GM12873 (cell line): ENCODE measurements at regions not wholly inside any gene's neighbourhood (a gene's known extent, or its start where the extent isn't known, plus 50 kb on each side); places are given as distances from the start of the nearest gene placed in this dataset.

Source experiments
- TF ChIP-seq, protein P1 (sequence below): IDR thresholded peaks from 2 replicates; pipeline ENCODE4 v1.5.1; 2012; ENCODE audit warnings: low read depth, mild to moderate bottlenecking, moderate library complexity, low read length, control low read depth; ENCODE audit not compliant: insufficient read depth; ENCODE audit errors: missing control alignments

DNA sequence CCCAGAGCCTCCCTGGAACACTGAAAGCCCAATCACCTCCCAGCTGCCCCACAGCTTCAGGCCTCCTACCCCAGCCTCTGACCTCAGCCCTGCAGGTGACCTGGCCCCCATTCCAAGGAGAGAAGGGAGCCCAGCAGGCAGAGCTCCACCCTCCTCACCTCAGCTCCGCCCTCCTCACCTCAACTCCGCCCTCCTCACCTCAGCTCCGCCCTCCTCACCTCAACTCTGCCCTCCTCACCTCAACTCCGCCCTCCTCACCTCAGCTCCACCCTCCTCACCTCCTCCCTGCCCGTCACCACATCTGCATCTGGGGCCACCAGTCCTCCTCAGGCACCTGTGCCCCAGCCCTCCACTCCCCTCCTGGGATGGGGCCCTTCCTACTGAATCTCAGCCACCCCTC is 112.2 kb upstream of the SFSWAP start:
- TF ChIP-seq, protein P1, sequence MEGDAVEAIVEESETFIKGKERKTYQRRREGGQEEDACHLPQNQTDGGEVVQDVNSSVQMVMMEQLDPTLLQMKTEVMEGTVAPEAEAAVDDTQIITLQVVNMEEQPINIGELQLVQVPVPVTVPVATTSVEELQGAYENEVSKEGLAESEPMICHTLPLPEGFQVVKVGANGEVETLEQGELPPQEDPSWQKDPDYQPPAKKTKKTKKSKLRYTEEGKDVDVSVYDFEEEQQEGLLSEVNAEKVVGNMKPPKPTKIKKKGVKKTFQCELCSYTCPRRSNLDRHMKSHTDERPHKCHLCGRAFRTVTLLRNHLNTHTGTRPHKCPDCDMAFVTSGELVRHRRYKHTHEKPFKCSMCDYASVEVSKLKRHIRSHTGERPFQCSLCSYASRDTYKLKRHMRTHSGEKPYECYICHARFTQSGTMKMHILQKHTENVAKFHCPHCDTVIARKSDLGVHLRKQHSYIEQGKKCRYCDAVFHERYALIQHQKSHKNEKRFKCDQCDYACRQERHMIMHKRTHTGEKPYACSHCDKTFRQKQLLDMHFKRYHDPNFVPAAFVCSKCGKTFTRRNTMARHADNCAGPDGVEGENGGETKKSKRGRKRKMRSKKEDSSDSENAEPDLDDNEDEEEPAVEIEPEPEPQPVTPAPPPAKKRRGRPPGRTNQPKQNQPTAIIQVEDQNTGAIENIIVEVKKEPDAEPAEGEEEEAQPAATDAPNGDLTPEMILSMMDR = no peak

DNA sequence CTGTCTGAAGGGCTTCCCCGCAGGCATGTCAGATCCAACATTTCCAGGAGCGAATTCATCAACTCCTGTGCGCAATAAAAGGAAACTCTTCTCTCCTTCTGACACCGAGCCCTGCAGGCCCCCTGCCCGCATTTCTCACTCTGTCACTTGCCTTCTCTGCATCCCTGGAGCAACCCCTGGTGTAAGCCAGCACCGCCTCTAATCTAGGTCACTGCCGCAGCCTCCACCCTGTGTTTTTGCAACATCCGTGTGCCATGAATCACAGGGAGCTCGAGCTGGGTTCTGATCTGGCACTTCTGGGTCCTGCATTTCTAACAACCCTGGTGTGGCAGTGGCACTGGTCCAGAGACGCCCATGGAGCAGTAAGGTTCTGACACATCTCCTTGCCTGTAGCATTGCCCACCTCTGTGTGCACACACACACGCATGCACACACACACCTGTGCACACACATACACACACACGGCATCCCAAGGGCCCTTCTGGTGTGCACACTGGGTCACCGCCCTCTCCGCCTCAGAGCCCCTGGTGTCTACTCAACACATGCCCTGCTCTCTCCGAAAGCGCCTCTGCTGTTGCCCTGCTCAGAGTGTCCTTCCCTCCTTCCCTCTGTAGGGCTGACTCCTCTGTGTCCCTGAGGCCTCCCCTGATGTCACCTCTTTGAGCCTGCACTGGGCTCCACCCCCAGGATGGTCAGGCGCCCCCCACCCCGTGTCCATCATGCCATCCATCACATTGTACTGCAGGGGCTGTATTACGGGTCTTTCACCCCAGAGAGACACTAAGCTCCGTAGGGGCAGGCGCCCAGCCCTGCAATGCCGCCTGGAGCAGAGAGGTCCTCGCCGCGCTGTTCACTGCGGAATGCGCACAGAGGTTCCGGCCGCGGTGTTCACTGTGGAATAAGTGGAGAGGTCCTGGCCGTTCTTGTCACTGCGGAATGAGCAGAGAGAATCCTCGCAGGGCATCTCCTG is 111.4 kb upstream of the SFSWAP start:
- TF ChIP-seq, protein P1 = no peak

- TF ChIP-seq, protein P1 = no peak
Measured at GRCh38 chr12:131600160-131600532, 110.7 kb upstream of the SFSWAP start.

GRCh38 chr12:131603106-131603938 is 107.6 kb upstream of the SFSWAP start:
- TF ChIP-seq, protein P1 = no peak

GRCh38 chr12:131603939-131604795 is 106.7 kb upstream of the SFSWAP start:
- TF ChIP-seq, protein P1 = no peak

DNA sequence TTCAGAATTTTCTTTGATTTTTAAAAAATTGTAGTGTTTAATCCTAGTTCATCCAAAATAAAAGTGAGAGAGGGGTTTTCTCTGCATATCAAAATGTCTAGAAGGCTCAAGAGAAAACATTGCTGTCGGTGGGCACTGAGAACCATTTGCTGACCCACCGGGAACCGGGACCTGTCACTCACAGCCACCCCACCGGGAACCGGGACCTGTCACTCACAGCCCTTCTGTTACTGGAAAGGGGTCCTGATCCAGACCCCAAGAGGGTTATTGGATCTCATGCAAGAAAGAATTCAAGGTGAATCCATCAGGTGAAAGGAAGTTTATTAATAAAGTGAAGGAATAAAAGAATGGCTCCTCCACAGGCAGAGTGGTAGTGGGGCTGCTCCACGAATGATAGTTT is 106.0 kb upstream of the SFSWAP start:
- TF ChIP-seq, protein P1 = no peak
